Esophagus muscularis mucosa (tissue), 3 donors: ENCODE measurements at regions not wholly inside any gene's neighbourhood (a gene's known extent, or its start where the extent isn't known, plus 50 kb on each side); places are given as distances from the start of the nearest gene placed in this dataset.

Source experiments
- CTCF ChIP-seq, 3 experiments: fragments of 200-600 bp in 2 of 3; fragments of 450-650 bp in 1 of 3; sonication (generic) in 2 of 3; IDR thresholded peaks; one replicate each; pipeline ENCODE4 v1.5.1; 2017 to 2019; ENCODE audit warnings: antibody characterized with exemption in 3 of 3, mild to moderate bottlenecking in 2 of 3, moderate library complexity in 1 of 3
- POLR2A ChIP-seq: fragments of 450-650 bp; IDR thresholded peaks from one replicate; pipeline ENCODE4 v1.6.1; 2017; ENCODE audit warnings: antibody characterized with exemption, moderate library complexity, mild to moderate bottlenecking, low read depth
- POLR2AphosphoS5 ChIP-seq, 2 donors: sonication (generic); formaldehyde crosslinking; IDR thresholded peaks; one replicate each; pipeline ENCODE4 v1.6.1; 2017; ENCODE audit warnings: antibody characterized with exemption in 2 of 2

GRCh38 chr15:99474909-99475753, 90.7 kb upstream of the MEF2A start:
- TF ChIP-seq CTCF (IDR thresholded peaks at IDR 0.05) (no peak), POLR2AphosphoS5 (IDR thresholded peaks at IDR 0.05) (peak in 1 of 2 donors; percentile 42), POLR2A (no peak)
